Erythroblast (primary cell): ENCODE measurements at regions not wholly inside any gene's neighbourhood (a gene's known extent, or its start where the extent isn't known, plus 50 kb on each side); places are given as distances from the start of the nearest gene placed in this dataset.

ENCODE experiments used
- GATA1 ChIP-seq: IDR thresholded peaks from 2 replicates; pipeline ENCODE4 v1.6.1; 2011; ENCODE audit warnings: low read depth, mild to moderate bottlenecking, control low read depth, low read length, moderate library complexity
- POLR2A ChIP-seq: IDR thresholded peaks from 2 replicates; pipeline ENCODE4 v1.6.1; 2011; ENCODE audit warnings: mild to moderate bottlenecking, low read length

- no peak for TF ChIP-seq POLR2A
- no peak for TF ChIP-seq GATA1
Observed at GRCh38 chr2:208654056-208654455, 247.5 kb downstream of the PTH2R start.
